Fibroblast of lung (primary cell): ENCODE measurements at regions not wholly inside any gene's neighbourhood (a gene's known extent, or its start where the extent isn't known, plus 50 kb on each side); places are given as distances from the start of the nearest gene placed in this dataset.

ENCODE experiments used
- EZH2 ChIP-seq: IDR thresholded peaks from 2 replicates; pipeline ENCODE4 v1.5.1; 2012; ENCODE audit warnings: low read length, control low read depth, mild to moderate bottlenecking; ENCODE audit errors: missing control alignments
- TF ChIP-seq, protein P1 (sequence below), 2 donors: IDR thresholded peaks in 1 of 2; conservative IDR thresholded peaks in 1 of 2; 1 replicate in 1 of 2; 2 replicates in 1 of 2; pipeline ENCODE4 v1.5.1; 2011 to 2012; ENCODE audit warnings: low read length in 2 of 2, control low read depth in 1 of 2, inconsistent platforms in 1 of 2, low read depth in 1 of 2, mild to moderate bottlenecking in 1 of 2

DNA sequence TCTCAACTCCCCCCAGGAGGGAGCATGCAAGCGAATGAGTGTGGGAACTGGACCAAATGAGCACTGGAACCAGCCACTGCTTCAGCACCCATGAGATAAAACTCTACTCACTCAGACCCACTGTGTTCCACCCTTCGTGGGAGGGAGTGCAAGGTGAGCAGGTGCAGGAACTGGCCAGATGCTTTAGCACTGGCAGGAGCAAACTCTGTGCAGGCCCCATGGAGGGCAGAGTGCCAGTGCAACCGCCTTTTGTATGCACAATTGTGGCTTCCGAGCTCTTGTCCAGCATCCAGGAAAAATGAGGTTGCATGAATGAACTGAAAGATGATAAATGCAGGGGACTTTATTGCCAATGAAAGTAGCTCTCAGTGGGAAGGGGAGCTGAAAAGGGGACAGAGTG is 67.4 kb upstream of the CCDC112 start:
- TF ChIP-seq EZH2, result no peak
- TF ChIP-seq, protein P1, sequence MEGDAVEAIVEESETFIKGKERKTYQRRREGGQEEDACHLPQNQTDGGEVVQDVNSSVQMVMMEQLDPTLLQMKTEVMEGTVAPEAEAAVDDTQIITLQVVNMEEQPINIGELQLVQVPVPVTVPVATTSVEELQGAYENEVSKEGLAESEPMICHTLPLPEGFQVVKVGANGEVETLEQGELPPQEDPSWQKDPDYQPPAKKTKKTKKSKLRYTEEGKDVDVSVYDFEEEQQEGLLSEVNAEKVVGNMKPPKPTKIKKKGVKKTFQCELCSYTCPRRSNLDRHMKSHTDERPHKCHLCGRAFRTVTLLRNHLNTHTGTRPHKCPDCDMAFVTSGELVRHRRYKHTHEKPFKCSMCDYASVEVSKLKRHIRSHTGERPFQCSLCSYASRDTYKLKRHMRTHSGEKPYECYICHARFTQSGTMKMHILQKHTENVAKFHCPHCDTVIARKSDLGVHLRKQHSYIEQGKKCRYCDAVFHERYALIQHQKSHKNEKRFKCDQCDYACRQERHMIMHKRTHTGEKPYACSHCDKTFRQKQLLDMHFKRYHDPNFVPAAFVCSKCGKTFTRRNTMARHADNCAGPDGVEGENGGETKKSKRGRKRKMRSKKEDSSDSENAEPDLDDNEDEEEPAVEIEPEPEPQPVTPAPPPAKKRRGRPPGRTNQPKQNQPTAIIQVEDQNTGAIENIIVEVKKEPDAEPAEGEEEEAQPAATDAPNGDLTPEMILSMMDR (conservative IDR thresholded peaks at IDR 0.05 in 1 of 2, IDR thresholded peaks at IDR 0.05 in 1 of 2; ENCODE audit: low read depth in 1 of 2, low read length in 2 of 2), result no peak
